Ascending aorta (tissue), 2 donors: ENCODE measurements at regions not wholly inside any gene's neighbourhood (a gene's known extent, or its start where the extent isn't known, plus 50 kb on each side); places are given as distances from the start of the nearest gene placed in this dataset.
"Not testable (repeated sequence)": the region's sequence is repeated elsewhere in the genome, so short reads cannot be mapped to it uniquely, and the experiment has no call there.

Source experiments
- DNase-seq, 2 donors: peaks; one replicate each; pipeline ENCODE4 v3.0.0-alpha.2; 2019; ENCODE audit warnings: low spot score in 2 of 2
- H3K27ac ChIP-seq, 2 donors: fragments of 200-600 bp; sonication (generic); one replicate each; pipeline ENCODE4 v1.5.1; 2016 to 2017; ENCODE audit warnings: mild to moderate bottlenecking in 1 of 2
- H3K27me3 ChIP-seq: fragments of 200-600 bp; sonication (generic); one replicate; pipeline ENCODE4 v1.5.1; 2017
- H3K36me3 ChIP-seq, 2 donors: fragments of 200-600 bp; sonication (generic); one replicate each; pipeline ENCODE4 v1.5.1; 2016
- H3K4me1 ChIP-seq, 2 donors: fragments of 200-600 bp; sonication (generic); one replicate each; pipeline ENCODE4 v1.5.1; 2016 to 2017; ENCODE audit warnings: mild to moderate bottlenecking in 1 of 2
- H3K4me3 ChIP-seq, 2 donors: fragments of 200-600 bp; sonication (generic); one replicate each; pipeline ENCODE4 v1.5.1; 2016 to 2017; ENCODE audit warnings: mild to moderate bottlenecking in 1 of 2
- H3K9me3 ChIP-seq, 2 donors: fragments of 200-600 bp; sonication (generic); one replicate each; pipeline ENCODE4 v1.5.1; 2016
- intact Hi-C: fragments of 100-400 bp; cut with DNase I; formaldehyde crosslinking; loops from one replicate; pipeline ENCODE4 v1.15.1; 2023
- TF ChIP-seq, protein P1 (sequence below), 3 experiments: fragments of 200-600 bp in 2 of 3; fragments of 450-650 bp in 1 of 3; sonication (generic) in 2 of 3; IDR thresholded peaks; one replicate each; pipeline ENCODE4 v1.5.1; 2016 to 2019; ENCODE audit warnings: antibody characterized with exemption in 3 of 3, mild to moderate bottlenecking in 1 of 3, moderate library complexity in 1 of 3

DNA sequence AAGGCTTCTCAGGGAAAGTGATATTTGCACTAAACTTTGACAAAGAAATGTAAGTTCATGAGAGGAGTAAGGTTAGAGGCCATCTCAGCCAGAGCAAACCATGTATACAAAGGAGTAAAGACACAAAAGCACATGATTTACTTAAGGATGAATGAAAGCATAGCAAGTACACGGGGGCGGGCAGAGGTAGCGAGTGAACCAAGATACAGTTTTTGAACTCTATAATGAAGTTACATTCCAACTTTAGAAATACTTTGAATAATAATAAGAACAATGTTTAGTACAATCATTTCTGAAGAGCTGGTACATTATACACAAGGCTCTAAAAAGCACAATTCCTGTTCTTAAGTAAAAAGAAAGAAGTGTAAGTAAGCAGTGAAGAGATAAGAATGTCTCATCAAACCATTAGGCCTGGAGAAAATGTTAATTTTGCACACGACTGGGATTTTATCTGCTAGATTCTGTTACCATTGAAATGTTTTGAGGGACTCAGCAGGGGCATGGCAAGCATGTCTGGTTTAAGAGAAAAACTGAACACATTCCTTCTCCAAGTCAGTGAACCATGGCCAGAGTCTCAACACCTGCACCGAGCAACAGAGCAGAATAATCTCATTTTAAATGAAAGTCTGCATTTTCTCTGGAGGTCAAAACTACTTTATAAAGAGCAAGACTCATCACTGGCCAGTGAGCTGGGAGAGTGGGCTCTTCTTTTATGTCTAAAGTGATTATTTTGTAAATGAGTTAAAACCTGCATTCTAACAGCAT is 147.6 kb upstream of the TRPM3 start:
- H3K9me3 ChIP-seq = no peaks in the 10 kb centered on the region
- intact Hi-C loops = no loop called here

DNA sequence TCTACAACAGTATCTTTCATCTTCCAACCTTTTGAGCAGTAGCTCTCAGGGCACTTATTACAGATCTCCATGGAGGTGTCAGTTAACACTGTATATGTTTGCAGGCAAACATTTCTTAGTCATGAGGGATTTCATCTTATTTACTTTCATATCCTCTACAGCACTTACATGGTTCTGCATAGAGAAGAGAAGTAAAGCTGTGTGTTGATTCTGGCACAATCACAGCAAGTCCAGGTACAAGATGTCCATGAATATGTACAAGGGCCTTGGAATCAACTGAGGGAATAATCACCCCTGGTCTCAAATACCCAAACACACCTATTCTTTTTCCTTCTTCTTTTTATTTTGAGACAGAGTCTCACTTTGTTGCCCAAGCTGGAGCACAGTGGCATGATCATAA is 142.0 kb upstream of the TRPM3 start:
- no peak for DNase-seq
- intact Hi-C loops = no loop called here
- Histone ChIP-seq H3K4me1 (no peaks in the 10 kb centered on the region), H3K9me3 (no peaks in the 10 kb centered on the region), H3K4me3 (no peak overlapping the region), H3K27ac (no peak overlapping the region), H3K27me3 (no peaks in the 10 kb centered on the region), H3K36me3 (no peaks in the 10 kb centered on the region)
- TF ChIP-seq, protein P1, sequence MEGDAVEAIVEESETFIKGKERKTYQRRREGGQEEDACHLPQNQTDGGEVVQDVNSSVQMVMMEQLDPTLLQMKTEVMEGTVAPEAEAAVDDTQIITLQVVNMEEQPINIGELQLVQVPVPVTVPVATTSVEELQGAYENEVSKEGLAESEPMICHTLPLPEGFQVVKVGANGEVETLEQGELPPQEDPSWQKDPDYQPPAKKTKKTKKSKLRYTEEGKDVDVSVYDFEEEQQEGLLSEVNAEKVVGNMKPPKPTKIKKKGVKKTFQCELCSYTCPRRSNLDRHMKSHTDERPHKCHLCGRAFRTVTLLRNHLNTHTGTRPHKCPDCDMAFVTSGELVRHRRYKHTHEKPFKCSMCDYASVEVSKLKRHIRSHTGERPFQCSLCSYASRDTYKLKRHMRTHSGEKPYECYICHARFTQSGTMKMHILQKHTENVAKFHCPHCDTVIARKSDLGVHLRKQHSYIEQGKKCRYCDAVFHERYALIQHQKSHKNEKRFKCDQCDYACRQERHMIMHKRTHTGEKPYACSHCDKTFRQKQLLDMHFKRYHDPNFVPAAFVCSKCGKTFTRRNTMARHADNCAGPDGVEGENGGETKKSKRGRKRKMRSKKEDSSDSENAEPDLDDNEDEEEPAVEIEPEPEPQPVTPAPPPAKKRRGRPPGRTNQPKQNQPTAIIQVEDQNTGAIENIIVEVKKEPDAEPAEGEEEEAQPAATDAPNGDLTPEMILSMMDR (IDR thresholded peaks at IDR 0.05) = no peak

More for the DNA sequence above, 147.6 kb upstream of the TRPM3 start:
- DNase-seq = no peak
- Histone ChIP-seq H3K27me3 (no peaks in the 10 kb centered on the region), H3K27ac (no peak overlapping the region), H3K36me3 (no peaks in the 10 kb centered on the region), H3K4me3 (no peak overlapping the region), H3K4me1 (no peaks in the 10 kb centered on the region)
- TF ChIP-seq, protein P1 (IDR thresholded peaks at IDR 0.05) = no peak

DNA sequence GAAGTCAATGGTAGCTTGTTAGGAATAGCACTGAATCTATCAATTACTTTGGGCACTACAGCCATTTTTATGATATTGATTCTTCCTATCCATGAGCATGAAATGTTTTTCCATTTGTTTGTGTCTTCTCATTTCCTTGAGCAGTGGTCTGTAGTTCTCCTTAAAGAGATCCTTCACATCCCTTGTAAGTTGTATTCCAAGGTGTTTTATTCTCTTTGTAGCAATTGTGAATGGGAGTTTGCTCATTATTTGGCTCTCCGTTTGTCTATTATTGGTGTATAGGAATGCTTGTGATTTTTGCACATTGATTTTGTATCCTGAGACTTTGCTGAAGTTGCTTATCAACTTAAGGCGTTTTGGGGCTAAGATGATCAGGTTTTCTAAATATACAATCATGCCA is 139.0 kb upstream of the TRPM3 start:
- DNase-seq, H3K9me3 ChIP-seq, H3K4me3 ChIP-seq, H3K27me3 ChIP-seq, intact Hi-C loops, H3K36me3 ChIP-seq, H3K27ac ChIP-seq, H3K4me1 ChIP-seq: not testable (repeated sequence)

DNA sequence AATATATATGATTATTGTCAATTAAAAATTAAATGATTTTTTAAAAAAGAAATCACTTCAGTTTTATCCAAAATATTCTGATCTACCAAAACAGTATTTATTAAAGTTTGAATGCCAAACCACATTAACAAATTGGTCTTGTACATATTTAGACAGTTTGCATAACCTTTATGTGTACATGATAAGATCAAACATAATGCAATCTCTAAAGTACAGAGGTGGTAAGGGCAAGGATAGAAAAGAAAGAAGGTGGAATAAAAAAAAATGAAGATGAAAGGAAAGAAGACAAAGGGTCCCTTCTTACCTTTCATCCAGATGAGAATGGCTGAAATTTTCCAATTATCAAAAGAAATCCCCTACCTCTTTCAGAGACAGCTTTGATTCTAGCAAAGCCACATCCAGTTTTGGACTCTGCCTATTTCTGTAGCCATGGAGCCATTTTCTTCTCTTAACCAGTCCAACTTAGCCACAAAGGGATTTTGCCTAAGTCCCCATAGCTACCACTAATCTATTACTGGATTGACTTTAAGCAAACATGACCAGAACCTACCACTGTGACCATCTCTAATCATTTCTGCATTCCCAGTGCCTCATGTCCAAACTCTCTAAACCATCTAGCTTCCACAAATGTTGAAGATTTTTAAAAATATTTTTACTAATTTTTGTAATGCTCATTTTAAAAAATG is 133.3 kb upstream of the TRPM3 start:
- Histone ChIP-seq H3K9me3 (no peaks in the 10 kb centered on the region), H3K4me3 (no peak overlapping the region), H3K27me3 (no peaks in the 10 kb centered on the region), H3K27ac (no peak overlapping the region), H3K4me1 (no peaks in the 10 kb centered on the region), H3K36me3 (no peaks in the 10 kb centered on the region)
- intact Hi-C loops = no loop called here
- TF ChIP-seq, protein P1 (IDR thresholded peaks at IDR 0.05) = no peak
- no peak for DNase-seq

DNA sequence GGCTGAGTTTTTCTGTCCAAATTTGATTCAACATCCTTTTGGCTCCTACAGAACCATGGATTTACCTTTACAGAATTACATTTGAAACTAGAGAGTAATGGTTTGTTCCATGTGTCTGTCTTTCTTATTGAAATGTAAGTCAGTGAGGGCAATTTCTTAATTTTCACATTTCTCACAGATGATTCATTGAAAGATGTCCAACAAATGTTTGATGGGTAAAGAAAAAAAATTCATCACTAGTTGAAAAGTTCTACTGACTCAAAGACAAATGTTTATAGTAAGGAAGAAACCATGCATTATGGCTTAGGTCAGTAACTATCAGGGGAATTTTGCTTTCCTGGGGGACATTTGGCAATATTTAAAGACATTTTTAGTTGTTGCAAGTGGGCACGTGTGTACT is 131.6 kb upstream of the TRPM3 start:
- TF ChIP-seq, protein P1 (IDR thresholded peaks at IDR 0.05) = no peak
- no peak overlapping the region for H3K4me3 ChIP-seq
- H3K36me3 ChIP-seq = no peaks in the 10 kb centered on the region
- intact Hi-C loops = no loop called here
- no peak overlapping the region for H3K27ac ChIP-seq
- H3K9me3 ChIP-seq = no peaks in the 10 kb centered on the region
- no peaks in the 10 kb centered on the region for H3K27me3 ChIP-seq
- DNase-seq = no peak
- no peaks in the 10 kb centered on the region for H3K4me1 ChIP-seq

DNA sequence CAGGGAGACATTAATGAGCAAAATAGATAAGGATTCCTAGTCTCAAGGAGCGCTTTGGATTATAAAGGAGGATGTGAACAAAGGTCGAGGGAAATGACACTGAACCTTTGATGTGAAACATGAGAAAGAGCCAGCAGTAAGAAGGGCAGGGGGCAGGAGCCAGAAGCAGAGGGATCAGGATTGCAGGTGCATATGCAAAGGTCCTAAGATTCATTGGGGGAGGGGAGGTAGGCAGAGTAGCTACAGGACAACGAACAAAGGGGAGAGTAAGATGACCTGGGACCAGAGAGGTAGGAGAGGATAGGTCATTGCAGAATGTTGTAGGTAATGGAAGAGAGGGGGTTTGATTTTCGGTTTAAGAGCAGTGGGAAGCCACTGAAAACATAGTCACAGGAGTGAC is 129.2 kb upstream of the TRPM3 start:
- Histone ChIP-seq H3K4me1 (no peaks in the 10 kb centered on the region), H3K27me3 (no peaks in the 10 kb centered on the region), H3K36me3 (no peaks in the 10 kb centered on the region), H3K4me3 (no peak overlapping the region), H3K27ac (no peak overlapping the region), H3K9me3 (no peaks in the 10 kb centered on the region)
- intact Hi-C loops = no loop called here
- TF ChIP-seq, protein P1 (IDR thresholded peaks at IDR 0.05) = no peak
- no peak for DNase-seq
